Epithelial cell of prostate (primary cell): ENCODE measurements at regions not wholly inside any gene's neighbourhood (a gene's known extent, or its start where the extent isn't known, plus 50 kb on each side); places are given as distances from the start of the nearest gene placed in this dataset.
"Not testable (repeated sequence)": the region's sequence is repeated elsewhere in the genome, so short reads cannot be mapped to it uniquely, and the experiment has no call there.

ENCODE experiments used
- DNase-seq: peaks from one replicate; pipeline ENCODE4 v3.0.0-alpha.2; 2011; ENCODE audit warnings: low read depth, low spot score
- H3K27ac ChIP-seq: fragments of 450-650 bp; 2 replicates; pipeline ENCODE4 v1.5.1; 2017; ENCODE audit warnings: mild to moderate bottlenecking

DNA sequence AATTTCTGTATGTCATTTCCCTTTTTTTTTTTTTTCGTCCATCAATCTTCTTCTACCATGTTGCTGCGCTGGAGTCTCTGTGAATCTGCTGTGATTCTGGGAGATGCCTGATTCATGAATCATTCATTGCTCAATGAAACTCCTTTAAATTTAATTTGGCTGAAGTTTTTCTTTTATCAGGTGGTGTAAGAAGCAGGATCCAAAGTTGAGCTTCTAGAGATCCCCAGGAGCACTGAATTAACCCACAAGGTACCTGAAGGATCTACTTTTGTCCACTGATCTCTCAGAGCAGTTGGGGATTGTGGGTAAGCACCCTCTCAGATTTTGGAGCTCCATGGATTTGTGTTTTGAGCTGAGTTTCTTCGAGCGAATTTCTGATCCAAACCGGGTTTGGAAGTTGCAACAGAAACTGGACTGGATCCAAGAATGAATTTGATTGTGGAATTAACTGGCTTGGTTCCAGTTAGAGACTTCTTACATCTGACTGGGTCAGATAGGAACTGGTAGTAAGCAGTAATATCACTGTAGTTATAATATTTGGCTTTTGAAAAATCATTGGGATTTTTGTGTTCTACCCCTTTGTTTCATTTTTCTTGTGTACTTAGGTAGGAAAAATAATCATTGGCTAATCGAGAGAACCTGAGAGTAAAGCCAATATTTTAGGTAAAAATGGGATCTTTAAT is 447.8 kb upstream of the TOM1L1 start:
- no peak for DNase-seq

DNA sequence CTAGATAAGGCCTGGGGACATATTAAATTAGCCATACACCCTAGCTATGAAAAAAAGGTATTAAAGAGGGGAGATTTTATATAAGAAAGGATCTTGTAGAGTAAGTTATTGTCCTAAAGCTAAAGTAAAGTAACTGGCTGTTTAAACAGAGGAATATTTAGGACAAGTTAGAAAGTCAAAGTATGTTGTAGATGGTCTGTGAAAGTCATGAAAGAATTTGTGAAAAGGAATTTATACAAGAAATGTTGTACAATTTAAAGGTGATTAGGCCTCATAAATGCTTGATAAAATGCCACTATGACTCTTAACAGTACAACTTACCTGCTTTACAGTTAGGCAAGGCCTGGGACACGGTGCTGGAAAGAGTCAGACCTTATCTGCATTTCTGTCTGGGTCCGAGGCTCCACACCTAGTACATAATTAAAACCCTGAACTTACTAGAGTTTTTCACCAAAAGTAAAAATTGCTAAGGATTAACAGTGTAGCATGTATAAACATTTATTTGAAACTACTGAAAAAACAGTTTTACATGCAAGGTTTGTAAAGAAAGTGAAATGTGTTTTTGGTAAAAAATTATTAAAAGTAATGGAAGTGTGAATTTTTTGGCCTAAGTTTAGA is 445.3 kb upstream of the TOM1L1 start:
- DNase-seq, result no peak
- H3K27ac ChIP-seq, result no peak overlapping the region

More for the DNA sequence above, 447.8 kb upstream of the TOM1L1 start:
- H3K27ac ChIP-seq, result no peak overlapping the region

DNA sequence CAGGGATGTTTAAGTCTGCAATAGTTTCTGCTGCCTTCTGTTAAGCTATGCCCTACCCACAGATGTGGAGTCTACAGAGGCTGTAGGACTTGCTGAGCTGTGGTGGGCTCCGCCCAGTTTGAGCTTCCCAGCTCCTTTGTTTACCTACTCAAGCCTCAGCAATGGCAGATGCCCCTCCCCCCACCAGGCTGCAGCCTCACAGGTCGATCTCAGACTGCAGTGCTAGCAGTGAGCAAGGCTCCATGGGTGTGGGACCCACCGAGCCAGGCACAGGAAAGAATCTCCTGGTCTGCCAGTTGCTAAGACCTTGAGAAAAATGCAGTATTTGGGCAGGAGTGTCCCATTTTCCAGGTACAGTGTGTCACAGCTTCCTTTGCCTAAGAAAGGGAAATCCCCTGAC is 435.2 kb upstream of the TOM1L1 start:
- not testable (repeated sequence) for DNase-seq, H3K27ac ChIP-seq

DNA sequence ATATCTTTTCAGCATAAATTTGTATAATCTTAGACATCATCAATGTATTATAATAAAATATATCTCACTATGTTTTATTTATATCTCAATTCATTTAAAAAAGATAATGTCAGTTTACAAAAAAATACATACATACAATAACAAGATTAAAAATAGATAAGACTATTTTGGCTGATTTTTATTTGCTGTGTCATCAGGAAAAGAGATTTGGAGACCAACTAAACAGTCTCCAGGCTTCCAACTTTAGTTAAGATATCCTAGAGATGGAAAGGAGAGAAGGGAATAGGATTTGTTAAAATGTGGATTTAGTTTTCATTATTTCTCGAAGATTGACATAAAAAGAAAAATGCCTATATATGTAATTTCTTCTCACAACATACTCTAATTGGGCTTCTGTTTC is 433.8 kb upstream of the TOM1L1 start:
- H3K27ac ChIP-seq, result no peak overlapping the region
- no peak for DNase-seq

DNA sequence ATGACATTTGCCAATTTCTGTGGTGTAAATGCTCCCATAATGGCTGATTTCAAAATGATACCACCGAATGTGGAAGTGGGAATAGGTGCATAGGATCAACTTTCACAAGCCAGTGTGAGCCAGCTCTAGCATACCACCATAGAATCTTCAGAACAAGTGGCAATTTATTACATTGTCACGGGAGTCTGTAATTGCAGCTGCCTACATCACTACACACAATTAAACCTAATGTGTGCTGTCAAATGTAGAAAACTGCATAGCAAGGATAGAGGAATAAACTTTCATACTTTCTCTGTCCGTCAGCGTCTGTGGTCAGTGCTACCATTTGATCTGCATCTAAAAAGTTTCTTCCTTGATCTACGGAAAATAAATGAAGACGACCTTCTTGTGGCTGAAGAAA is 417.8 kb upstream of the TOM1L1 start:
- no peak overlapping the region for H3K27ac ChIP-seq
- DNase-seq, result no peak

DNA sequence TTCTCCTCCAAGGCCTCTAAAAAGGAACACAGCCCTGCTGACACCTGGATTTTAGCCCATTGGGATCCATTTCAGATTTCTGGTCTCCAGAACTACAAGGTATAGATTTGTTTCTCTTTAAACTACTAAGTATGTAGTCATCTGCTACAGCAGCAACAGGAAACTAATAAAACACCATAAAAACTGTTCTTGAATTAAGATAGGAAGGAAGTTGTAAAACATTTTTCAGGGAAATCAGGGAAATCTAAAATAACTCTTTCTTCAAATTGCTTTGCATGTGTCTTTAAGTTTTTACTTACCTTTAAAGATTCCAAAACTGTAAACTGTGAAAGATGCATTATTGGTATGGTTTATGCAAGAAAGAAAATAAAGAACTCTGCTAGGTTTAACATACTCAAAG is 407.0 kb upstream of the TOM1L1 start:
- H3K27ac ChIP-seq, result no peak overlapping the region
- DNase-seq, result no peak

DNA sequence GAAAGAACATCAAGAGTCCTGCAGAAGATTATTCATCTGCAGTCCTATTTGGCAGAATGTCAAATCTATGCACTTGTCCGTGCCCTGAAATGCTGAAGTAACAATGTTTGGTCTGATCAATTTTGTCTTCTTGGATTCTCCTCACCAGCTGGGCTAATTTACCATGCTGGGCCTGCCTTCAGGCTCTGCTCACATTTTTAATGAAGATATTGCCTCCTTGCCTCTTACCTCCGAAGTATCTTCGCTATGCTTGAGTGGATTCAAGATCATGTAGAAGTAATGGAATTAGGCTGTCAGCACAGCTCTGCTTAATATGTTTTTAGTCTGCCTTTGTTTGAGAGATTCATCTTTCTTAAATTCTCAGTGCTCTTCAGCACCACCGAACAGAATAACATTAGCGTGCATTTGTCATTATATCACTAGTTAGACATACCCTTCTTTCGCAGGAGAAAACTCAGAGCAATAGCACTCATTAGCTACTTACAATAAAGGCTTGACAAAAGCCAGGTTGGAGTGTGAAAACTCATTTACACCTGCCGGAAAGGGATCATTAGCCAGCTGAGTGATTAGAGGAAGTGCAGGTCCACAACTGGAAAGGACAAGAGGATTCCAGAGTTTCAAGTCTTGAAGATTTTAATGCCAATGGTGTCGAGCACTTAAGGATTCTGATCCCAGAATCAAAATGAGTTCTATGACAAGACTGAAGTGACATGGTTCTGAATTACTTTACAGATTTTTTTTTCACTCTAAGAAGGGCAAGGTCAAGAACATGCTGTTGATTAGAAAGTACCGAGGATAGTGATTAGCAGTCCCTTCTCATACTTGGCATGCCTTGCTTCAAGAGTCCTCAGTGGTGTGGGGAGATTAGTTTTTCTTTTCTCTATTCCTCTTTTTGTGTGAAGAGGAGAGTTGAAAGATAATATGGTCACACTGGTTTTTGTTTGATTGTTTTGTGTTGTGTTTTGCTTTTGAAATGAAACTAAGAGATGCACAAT is 405.6 kb upstream of the TOM1L1 start:
- DNase-seq, result no peak
- H3K27ac ChIP-seq, result no peak overlapping the region

DNA sequence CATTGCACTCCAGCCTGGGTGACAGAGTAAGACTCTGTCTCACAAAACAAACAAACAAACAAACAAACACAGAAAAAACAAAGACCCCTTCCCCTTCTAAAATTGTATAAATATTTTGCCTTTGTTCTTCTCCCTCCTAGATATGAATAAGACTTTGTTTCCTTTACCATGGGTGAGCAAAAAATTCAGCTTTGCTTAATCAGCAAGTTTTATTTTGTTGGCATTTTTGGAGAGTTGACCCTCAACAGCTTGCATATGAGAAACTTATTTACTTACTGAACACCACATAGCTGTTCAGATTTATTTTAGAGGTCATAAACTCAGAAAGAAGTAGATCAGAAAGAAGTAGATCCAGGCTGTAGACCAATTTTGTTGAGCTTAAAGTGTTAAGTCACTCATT is 395.2 kb upstream of the TOM1L1 start:
- DNase-seq, result no peak
- no peak overlapping the region for H3K27ac ChIP-seq

DNA sequence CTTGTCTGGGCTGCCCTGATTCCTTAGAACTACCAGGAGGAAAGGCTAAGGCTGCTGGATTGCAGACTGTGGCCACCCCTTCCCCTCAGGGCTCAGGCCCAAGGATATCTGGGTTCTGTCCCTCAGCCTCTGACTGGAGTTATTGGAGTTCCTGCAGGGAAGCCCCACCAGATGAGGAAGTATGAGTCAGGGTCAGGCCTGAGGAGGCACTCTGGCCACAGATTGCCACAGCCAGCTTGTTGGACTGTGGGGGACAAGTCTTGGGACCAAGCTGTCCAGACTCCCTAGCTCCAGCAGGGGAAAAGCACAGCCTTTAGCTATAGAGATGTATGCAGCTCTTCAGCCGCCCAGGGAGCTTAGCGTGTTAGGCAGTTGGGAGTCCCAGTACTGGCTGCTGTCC is 381.9 kb upstream of the TOM1L1 start:
- no peak for DNase-seq
- no peak overlapping the region for H3K27ac ChIP-seq

DNA sequence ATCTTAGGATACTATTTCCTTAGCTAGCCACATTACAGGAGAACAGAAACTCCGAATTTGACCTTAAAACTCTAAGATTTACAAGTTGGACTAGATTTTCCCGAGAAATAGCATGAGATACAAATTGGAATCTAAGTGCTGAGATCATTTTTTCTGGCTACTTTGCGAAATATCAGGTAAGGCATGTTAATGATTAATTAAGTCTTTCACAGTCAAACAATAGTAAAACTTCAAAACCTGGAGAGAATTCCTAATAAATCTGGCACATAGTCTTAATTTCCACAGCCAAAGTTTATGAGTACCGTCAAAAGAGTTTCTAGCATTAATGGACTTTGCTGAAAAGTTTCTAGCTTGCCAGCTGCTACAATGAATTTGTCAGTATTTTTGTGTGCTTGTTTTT is 379.5 kb upstream of the TOM1L1 start:
- no peak for DNase-seq
- no peak overlapping the region for H3K27ac ChIP-seq

DNA sequence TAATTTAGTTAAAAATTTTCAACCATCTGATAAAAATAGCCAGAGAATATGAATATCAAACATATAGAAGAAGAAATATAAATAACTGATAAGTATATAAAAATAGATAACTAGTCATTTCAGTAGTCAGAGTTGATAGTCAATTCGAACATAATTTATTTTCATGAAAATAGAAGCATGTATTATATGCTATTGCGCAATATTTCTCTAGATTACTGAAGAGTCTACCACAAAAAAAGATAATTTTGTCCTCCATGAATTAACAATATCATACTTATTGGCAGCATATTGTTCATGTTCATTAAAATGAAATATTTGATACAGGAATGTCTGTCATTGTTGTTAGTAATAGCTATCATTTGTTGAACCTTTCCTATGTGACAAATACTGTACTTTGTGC is 376.2 kb upstream of the TOM1L1 start:
- no peak for DNase-seq
- H3K27ac ChIP-seq, result no peak overlapping the region

DNA sequence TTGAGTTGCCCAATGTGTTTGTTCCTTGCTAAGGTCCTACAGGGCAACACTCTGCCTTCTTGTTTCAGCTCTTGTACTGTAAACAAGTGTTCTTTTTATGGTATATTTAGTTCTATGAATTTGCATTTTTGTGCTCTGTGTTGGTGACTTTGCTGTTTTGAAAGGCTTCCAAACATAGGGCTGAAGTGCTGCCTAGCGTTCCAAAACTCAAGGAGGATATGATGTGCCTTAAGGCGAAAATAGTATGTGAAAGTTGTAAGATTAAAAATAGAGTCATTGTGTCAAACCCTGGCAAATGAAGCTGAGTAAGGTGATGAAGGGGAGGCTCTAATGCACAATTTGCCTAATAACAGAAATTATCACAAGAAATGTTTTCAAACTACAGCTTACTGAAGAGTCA is 372.7 kb upstream of the TOM1L1 start:
- no peak for DNase-seq
- no peak overlapping the region for H3K27ac ChIP-seq

DNA sequence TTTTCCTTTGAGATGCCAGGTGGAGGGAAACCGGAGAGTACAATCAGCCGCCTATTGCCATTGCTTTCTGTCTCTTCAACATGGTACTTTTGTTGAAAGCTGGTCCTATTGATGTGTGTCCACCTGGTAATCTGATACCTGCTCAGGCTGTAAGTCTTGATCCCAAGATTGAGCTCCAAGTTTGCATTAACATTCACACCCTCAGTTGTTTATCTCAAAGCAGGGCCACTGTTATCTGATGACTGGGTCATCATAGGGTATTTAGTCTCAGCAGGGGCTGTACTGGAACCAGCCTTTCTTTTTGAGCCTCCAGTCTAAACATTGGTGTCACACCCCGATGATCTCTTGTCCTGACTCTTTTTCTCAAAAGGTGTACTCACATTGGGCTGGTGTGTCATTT is 370.3 kb upstream of the TOM1L1 start:
- H3K27ac ChIP-seq, result no peak overlapping the region
- no peak for DNase-seq

DNA sequence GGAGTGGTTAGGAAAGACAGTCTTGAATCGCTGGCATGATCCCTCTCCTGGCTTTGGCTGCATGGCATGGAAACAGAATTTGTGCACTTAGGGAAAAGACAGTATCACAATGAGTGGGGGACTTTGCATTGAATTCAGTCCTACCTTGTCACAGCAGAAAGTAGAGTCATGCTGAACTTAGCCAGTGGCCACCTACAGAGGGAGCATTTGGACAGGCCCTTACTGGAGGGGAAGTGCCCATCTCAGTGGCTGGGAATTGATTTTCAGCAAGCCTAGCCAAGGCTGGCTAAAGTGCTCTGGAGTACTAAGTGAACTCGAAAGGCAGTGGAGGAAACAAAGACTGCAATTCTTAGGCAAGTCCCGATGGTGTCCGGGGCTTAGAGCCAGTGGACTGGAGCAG is 364.3 kb upstream of the TOM1L1 start:
- no peak for DNase-seq
- no peak overlapping the region for H3K27ac ChIP-seq

DNA sequence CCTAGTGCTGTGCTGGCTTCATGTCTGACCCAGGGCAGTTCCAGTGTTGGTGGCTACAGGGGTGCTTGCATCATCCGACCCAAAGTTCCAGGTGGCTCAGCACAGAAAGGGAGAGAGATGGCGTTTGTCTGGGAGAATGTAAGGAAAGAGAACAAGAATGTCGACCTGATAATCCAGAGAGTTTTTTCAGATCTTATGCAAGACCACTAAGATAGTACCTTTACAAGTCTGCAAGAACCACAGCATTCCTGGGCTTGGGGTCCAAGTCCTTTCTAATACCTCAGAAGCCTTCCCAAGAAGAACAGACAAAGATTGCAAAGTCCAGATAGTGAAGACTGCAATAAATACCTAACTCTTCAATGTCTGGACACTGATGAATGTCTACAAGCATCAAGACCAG is 363.0 kb upstream of the TOM1L1 start:
- no peak overlapping the region for H3K27ac ChIP-seq

DNA sequence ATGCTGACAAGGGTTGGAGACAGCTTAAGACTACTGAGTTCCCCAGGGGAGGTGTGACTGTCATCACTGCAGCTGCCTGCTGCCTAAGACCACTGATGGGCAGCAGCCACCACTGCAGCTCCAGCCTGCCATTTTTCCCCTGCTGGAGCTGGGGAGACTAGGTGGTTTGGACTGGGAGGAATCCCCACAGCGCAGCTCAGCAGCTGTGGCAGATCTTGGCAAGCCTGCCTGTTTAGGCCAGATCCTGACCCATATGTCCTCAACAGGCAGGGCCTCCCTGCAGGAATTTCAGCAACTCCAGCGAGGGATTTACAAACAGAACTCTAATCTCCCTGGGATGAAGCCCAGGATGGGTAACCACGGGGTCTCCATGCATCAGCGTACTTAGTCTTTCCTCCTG is 356.4 kb upstream of the TOM1L1 start:
- no peak for DNase-seq
- no peak overlapping the region for H3K27ac ChIP-seq

More for the DNA sequence above, 363.0 kb upstream of the TOM1L1 start:
- no peak for DNase-seq

DNA sequence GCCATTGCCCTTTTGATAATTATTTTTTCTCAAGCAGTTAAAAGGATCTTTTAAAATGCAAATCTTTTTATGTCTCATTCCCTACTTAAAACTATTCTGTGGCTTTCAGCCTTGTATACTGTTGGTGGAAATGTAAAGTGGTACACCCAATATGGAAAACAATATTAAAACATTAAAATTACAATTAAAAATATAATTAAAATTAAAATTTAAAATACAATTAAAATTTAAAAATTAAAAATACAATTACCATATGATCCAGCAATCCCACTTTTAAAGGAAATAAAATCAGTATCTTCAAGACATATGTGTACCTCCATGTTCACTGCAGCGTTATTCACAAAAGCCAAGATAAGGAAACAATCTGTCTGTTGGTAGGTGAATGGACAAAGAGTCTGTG is 340.8 kb upstream of the TOM1L1 start:
- H3K27ac ChIP-seq, result no peak overlapping the region
- no peak for DNase-seq

DNA sequence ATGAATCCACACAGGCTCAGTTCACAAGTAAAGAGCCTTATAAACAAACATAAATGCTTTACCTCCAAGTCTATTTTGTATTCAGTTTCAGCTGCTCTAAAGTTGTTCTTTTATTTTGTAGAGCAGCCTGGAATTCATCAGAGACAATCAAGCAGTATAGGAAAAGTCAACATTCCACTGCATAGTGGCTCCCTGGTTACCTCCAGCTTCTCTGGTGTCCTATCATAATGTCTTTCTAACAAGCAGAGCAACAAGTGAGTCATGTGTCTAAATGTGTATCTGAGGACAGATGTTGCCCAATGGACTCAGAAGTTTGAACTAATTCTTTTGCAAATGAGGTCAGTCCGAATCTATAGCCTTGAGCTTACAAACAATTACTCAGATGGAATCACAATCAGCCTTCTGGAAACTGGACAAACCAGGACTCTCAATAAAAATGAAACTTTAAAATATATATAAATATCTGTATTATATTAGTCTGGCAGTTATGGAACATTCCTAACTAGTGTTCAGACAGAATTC is 292.0 kb upstream of the TOM1L1 start:
- DNase-seq, result peak; percentile 18

DNA sequence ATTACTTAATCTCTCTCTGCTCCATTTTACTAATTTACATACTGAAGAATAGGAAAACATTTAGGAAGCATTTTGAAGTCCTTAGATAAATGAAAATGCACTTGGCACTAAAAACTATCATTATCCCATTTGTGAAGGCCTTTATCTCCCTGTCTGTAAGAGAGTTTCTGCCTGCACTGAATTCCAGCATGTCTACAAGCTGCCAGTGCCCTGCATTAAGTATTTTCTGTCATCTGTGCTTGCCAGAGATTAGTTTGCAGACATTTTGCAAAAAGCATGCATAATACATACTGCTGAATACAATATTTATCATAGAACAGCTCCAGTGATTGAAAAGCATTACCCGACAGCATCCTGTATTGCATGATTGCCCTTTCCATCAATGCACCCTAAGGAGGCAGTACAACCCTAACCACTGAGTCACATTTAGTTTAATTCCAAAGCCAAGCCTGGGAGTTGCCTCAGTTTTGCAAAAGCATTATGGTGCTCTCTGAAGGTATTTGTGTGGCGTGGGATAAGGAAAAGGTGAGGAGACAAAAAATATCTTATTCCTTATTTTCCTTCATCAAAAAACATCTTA is 280.2 kb upstream of the TOM1L1 start:
- H3K27ac ChIP-seq, result no peak overlapping the region
- no peak for DNase-seq

More for the DNA sequence above, 292.0 kb upstream of the TOM1L1 start:
- H3K27ac ChIP-seq, result no peak overlapping the region

DNA sequence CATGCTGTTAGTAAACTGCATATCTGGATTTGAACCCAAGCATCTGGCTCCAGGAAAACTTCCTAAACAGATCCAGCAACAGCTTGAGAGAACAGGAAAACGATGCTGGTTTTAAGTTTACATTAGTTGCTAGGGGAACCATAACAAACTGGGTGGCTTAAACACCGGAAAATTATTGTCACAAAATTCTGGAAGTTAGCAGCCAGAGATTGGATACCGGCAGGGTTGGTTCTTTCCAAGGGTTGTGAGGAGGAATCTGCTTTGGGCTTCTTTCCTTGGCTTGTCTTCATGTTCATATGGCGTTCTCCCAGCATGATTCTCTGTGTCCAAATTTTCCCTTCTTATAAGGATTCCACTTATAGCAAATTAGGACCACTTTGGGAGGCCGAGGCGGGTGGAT is 276.9 kb upstream of the TOM1L1 start:
- H3K27ac ChIP-seq, result no peak overlapping the region
- no peak for DNase-seq
